Limb (tissue), 2 donors: ENCODE measurements at regions not wholly inside any gene's neighbourhood (a gene's known extent, or its start where the extent isn't known, plus 50 kb on each side); places are given as distances from the start of the nearest gene placed in this dataset.
A peak's percentile ranks its signal among the peaks of the same experiment; 100 is the strongest.
"Not testable (repeated sequence)": the region's sequence is repeated elsewhere in the genome, so short reads cannot be mapped to it uniquely, and the experiment has no call there.

Source experiments
- DNase-seq, 2 donors: peaks; one replicate each; pipeline ENCODE4 v3.0.0-alpha.2; 2016; ENCODE audit errors: extremely low spot score in 2 of 2

DNA sequence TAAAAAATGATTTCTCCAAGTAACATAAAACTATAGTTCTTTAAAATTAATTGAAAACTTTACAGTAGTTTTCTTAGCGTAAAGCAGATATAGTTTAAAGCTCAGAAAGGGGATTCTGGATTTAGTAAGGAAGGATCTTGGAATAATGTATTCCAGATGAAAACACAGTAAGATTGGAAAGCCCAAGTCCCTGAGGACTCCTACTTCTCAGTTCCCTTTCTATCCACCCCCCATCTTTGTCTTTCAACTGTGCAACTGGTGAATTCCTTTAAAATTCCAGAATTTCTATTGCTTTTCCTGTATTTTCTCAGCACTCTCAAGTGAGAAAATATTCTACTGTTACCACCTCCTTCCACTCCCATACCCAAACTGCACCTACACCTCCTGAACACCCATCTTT is 184.5 kb upstream of the FBN2 start:
- peak in 1 of 2 donors; percentile 37 for DNase-seq

DNA sequence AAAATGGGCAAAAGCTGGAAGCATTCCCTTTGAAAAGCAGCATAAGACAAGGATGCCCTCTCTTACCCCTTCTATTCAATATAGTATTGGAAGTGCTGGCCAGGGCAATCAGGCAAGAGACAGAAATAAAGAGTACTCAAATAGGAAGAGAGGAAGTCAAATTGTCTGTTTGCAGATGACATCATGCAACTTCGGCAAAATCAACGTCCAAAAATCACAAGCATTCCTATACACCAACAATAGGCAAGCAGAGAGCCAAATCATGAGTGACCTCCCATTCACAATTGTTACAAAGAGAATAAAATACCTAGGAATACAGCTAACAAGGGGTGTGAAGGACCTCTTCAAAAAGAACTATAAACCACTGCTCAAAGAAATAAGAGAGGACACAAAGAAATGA is 192.0 kb upstream of the FBN2 start:
- DNase-seq: not testable (repeated sequence)

DNA sequence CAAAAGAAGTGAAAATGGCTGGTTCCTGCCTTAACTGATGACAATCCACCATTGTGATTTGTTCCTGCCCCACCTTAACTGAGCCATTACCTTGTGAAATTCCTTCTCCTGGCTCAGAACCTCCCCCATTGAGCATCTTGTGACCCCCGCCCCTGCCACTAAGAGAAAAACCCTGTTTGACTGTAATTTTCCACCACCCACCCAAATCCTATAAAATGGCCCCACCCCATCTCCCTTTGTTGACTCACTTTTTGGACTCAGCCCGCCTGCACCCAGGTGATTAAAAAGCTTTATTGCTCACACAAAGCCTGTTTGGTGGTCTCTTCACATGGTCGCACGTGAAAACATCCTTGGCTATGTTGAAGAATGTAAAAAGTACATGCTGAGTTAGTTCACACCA is 197.6 kb upstream of the FBN2 start:
- not testable (repeated sequence) for DNase-seq

DNA sequence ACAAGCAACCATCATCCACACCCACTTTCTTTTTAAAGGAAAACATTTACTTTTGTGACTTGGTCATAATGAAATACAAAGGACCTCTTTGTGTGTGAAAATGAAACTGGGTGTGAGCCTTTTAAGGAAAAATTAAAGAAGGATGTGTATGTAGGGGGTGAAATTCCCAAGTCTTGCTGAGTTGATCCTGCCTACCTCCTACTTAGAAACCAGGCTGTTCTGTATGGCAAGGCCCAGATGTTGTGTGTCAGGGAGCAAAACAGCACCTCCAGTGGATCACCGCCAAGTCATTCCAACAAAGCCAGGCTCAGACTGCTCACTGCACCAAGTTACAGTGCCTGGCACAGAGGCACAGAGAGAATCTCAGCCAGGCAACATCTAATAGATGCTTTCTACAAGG is 198.5 kb upstream of the FBN2 start:
- DNase-seq: peak; percentile 30 to 37

DNA sequence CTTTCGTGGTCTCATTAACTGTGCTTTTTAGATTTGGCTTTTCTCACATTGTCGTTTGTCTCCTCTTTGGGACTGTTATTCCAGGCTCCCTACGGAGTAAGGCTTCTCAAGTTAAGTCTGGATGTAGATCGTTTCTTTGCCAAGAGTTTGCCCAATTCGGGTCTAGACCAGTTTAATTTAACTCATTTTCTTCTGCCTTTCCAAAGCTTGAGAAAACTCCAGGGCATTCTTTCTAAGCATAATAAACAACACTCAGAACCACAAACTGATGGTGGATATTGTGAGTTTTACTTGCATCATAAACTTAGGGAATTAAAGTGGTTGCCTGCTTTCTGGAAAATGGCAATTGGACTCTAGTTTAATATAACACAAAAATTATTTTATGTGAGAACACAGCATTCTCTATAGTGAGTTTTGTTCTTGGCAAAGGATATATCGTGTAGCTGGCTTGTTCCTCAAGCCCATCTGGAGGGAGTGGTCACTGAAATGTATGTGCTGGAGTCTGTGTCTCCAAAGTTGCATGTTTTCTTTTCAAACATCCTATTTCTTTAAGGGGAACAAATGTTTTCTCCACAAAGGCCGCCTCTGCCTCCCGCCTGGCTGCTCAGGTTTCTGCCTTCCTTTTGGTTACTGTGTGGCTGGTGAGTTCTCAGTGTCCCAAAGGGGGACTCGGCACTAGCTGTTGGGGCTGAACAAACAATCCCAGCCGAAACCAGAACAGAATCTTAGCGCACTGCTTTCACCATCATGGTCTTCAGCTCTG is 211.3 kb upstream of the FBN2 start:
- DNase-seq: peak; percentile 45 to 66

DNA sequence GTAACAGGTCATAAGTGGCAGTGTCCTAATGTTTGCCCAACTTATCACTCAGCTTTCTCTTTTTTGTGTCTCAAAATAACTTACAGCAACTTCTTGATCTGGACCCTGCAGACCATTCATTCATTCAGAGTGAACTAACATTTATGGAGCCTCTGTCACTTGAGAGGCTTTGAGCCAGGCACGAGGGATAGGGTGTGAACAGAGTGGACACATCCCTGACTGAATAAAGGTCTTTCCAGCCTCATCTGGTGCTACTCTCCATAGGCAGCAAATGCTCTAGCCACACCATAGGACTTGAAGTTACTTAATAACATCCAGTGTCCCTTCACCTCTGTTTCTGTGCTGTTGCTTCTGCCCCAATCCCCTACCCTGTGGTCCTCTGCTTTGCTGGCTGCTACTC is 212.1 kb upstream of the FBN2 start:
- DNase-seq: no peak

DNA sequence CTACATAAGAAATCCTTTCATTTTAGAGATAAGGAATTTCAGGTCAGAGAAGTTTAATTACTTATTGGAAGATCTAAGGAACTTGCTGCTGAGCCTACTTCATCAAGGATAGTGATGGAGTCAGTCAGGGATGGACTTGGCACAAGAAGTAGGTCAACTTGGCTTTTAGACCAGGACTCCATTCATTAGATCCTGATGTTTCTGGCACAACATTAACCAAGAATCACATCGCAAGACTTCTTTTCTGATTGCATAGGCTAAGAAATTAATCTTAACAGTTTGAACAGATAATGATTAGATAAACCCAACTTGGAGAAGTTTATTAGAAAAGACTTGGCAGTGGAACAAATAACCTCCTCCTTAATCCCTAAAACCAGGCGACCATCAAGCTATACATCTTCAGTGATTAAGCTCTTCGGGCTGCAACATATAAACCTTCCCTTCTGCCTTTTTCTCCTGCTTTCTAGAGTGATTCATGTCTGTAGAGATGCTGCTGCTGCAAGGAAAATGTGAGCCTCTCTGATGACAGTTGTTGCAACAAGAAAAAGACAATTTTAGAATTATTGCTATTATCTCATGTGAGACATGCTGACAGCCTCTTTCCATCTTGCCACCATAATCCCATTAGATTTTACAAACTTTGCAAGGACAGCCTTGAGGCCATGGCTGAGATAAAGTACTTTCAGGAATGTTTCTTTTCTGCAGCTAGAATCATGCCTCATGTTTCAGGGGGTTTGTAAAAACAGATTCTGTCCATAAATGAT is 207.9 kb upstream of the SLC27A6 start:
- no peak for DNase-seq

DNA sequence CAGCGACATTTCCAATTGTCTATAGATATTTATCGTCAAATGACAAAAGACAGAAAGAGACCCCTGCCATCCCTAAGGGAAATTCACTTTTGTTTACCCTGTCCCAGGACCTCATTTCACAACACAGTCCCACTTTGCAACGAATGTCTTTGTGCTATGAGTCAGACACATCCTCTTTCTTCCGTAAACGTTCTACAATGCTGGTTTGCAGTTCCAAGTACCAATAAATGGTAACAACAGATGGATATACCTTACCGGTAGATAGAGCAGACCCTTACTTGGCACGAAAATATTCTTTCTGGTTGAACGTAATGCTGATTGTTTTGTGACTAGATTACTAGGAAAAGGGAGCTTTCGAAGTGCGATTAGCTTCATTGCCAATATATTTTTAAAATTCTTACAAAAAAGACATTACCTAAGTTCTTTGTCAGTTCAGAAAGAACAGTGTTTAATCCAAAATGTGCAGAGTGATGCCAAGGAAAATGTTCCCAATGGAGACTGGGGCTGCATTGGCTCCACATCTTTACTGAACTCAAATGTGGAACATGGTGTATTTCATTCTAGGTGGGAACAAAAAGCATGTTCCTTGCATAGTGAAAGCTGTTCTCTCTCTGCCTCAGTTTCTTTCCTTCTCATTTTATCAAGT is 202.5 kb upstream of the SLC27A6 start:
- no peak for DNase-seq

DNA sequence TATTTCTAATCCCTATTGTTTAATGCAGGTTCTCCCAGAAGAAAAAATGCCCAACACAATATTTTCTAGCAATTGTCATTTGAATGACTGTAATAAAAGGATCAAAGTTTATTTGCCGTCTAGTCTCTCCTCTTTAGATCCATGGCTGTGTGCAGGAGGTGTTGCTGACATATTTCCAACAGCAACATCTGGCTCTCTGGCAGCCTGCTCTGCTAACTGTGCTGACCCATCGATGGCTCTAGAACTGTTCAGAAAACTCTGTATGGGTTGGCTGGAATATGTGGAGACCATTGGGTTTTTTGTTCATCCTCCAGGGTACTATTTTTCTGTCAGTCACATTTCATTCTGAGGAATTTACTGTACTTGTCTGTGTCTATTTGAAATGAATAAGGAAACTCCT is 202.0 kb upstream of the SLC27A6 start:
- DNase-seq: peak; percentile 50 to 56

DNA sequence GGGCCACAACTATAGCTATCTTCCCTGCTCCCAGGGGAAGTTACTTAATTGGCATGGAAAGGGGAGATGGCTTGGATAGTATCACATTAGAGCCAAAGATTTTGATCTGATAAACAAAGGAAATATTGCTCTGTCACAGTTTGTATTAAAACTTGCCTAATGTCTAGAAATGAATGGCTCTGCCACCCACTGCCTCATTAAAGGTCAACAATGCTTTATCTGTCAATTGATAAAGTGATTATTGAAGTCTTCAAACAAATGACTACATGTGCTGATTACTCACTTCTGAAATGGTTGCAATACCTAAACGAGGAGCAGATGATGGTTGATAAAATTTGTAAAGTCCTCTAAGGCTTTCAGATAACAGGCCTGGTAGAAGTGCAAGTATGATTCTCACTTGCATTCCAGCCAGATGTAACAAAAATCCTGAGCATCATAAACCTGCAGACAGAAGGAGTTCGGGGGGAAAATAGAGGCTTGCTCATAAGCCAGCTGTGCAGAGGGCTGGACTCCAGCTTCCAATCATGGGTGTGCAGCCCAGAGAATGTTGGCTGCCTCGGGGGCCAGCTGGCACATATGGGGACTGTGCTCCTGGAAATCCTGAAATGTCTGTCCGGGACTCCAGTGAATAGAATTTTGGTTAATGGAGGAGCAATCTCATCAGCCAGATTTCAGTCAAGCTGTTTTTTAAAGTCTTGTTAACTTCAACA is 200.5 kb upstream of the SLC27A6 start:
- peak; percentile 57 to 61 for DNase-seq

DNA sequence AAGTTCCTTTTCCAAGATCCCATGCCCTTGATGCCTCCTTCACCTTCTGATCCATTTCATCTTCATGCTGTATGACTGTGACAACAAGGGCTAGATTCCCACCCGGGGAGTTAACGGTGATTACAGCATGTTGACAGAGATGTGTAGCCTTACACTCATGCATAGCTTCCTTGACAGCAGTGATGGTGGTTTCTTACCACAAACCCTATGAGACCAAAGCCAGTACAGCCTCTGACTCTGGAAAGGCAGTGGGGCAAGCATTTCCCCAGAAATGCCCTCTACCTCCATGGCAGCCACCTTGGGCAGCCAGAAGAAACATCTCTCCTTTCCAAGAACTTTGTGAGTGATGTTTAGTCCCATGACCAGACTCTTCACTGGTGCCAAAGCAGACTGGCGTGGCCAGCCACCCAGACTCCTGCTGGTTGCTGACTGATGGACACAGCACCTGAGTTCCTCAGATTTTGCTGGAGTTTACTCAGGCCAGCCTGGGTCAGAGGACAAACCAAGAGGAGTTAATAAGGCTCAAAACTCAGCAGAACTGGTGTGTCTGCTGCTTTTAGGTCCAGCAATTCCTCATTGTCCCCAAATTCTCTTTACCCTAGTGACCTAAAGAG is 199.7 kb upstream of the SLC27A6 start:
- DNase-seq: no peak

DNA sequence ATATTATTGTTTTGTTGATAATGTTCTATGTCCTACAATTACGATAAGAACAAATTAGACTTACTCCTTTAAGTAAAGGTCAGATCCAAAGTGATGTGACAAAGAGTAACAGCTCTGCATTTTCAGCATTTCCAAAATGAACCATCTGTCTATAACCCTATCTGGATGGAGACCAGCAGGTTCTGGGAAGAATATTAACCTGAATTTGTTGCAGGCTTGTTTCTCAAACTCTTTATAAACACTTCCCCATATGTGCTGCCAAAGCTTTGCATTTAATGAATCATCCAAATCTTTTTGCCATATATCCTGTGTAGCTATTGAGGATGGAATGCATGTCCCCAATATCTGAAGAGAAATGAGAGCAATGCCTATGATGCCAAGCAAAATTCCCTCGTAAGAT is 198.9 kb upstream of the SLC27A6 start:
- DNase-seq: no peak

DNA sequence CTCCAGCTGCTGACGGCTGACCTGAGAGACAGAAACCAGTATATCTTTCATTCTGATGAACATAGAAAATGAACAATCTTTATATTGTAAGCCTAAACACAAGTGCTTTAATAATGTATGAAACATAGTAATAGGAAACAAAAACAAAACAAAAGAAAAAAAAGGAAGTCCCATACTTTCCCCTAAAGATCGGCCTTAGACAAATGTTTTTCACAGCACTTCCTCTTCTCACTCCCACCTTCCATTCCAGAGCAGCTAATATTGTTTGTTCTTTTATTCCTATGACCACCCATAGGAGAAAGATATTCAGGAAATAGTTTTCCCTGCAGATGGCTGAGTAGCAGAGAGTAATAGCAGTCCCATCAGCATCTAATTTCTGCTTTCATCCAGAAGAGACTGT is 194.4 kb upstream of the SLC27A6 start:
- DNase-seq: no peak

DNA sequence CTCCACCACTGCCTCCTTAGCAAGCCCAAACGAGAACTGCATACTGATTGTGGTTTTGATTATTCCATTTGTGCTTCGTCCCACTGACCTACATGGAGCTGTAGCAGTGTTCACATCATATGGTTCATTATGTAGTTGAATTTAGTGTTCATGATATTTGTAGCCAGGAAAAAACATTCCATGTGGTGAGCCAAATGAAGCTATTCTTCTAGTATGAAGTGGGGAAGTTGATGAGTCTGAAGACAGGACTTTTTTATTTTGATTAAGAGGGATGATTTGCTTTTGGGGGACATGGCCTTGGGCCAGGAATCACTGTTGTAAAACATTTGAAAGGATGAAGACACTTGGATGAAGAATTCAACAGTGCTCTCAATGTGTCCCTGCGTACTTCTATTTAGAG is 192.9 kb upstream of the SLC27A6 start:
- peak in 1 of 2 donors; percentile 44 for DNase-seq

DNA sequence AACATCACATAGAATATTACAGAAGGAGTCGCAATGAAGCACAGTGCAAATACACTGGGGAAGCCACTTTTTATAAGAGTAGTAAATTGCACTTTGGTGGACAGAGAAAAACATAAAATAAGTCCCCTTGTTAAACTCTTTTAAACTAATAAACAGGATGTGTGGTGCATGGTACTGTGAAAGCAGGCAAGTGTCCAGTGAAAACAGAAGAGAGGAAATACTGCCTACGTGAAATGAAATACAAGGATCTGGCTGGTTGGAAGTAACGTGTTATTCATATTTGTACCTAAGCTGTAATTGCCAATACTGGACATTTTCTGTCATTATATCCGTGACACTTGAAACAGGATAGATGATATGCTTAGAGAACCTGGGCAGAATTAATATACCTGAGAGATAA is 191.9 kb upstream of the SLC27A6 start:
- DNase-seq: no peak

DNA sequence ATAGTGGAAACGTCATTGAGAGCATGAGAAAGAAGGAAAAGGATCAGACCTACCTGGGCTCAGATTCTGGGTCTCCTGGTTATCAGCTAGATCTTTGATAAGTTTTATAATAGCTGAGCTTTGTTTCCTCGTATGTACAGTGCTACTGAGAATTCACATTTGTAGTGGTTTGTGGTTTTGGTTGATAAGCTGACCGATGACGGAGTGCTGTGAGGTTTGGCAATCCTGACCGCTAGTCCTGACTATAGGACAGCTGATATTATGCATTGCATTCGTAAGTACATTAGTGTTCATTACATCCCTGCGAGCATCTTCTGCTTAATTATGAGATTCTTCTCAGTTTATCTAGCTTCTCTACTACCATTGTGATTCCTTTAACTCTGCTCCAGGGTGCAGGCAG is 190.7 kb upstream of the SLC27A6 start:
- no peak for DNase-seq

DNA sequence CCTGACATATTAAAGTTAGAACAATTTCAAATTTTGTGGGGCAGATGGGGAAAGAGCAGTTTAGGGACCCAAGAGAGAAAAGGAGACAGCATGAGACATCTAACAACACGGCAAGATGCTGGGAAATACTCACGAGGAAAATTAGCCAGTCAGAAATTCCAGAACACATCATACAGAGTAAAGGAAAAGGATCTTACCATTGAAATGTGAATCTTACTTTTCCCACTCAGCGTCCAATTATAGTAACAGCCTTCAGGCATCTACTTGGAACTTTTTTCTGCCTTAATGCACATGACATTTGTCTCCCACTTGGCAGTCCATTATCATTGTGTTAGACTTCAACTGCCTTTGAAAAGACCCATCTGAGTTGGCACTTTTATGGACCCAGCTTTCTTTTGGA is 189.7 kb upstream of the SLC27A6 start:
- peak in 1 of 2 donors; percentile 17 for DNase-seq

DNA sequence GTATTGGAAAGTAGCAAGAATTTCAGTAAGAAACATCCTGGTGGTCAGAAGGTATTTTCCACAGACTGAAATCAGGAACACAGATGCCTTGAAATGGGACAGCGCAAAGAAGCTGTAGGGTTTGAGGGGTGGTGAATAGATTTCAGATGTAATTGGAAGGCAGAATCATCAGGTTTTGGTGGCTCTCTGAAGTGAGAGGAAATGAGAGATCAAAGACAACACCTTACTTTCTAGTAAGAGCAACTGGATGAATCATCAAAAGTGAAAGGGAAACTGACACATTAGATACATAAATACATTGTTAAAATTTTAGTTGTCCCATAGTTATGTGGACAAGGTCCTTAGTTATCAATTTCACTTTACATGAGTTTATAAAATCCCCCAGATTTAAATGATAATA is 188.2 kb upstream of the SLC27A6 start:
- no peak for DNase-seq

DNA sequence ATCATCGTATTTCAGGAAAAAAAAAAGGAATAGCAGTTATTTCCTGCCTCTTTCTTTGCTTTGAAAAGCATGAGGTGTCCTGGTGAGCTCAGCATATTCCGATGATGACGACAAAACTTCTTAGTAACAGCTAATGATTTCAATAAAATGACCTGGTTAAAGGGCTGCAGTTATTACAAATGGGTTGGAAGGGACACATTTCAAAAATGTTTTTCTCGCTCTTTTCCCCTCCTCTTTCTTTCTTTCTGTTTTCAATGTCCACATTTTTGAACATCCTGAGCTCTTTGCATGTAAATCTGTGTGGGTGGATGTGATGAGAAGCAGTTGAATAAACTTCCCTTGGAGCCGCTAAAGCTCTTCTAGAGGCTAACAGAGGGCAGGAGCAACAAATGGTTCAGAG is 186.8 kb upstream of the SLC27A6 start:
- DNase-seq: no peak

DNA sequence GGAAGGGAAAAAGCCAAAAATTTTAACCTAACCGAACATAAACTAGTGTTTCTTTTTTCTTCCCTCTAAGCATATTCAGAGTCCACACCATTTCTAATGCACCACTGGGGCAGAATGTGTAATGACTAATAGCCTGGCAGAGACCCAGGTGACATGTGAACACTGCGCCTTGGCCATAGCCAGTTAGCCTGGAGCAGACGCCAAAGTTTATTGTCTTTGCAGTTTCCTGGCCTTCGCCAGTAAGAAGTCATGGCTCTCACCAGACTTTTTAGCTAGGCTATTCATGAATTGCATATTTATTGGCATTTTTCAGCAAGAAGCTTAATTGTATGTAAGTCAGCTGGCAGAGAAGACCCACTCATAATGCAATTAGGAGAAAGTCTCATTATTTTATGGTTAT is 182.8 kb upstream of the SLC27A6 start:
- DNase-seq: peak in 1 of 2 donors; percentile 24

DNA sequence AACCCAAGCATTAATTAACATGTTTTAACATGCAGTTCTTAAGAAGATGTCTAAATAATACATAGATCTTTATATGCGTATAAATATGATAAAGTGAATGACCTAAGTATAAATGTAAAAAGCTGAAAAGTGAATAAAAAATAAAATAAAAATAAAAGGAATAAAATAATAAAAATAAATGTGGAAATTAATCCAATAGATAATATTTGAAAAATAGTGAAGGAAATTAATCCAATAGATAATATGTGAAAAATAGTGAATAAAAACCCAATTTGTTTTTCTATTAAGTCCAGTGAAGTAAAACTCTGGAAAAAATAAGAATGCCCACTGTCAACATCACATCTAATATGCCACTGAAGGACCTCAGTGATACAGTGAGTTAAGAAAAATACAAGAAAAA is 180.6 kb upstream of the SLC27A6 start:
- DNase-seq: no peak
